Sciatic nerve (tissue), 2 donors: ENCODE measurements at regions not wholly inside any gene's neighbourhood (a gene's known extent, or its start where the extent isn't known, plus 50 kb on each side); places are given as distances from the start of the nearest gene placed in this dataset.

ENCODE experiments used
- ATAC-seq: fragments of 200-7000 bp; cut with Tn5 transposase; one replicate; pipeline ENCODE4 v1.9.1; 2020; ENCODE audit warnings: mild to moderate bottlenecking, moderate library complexity
- DNase-seq: peaks from one replicate; pipeline ENCODE4 v3.0.0-alpha.2; 2020; ENCODE audit warnings: low spot score
- intact Hi-C: fragments of 100-400 bp; cut with DNase I; formaldehyde crosslinking; loops from one replicate; pipeline ENCODE4 v1.14.2; 2022
- donor health status: DM: no; HTN: no; CAD: no.
- donor health status: DM: no; HTN: no; CAD: no.

GRCh38 chr16:54418903-54419302, 132.3 kb upstream of the IRX3 start:
- DNase-seq: no peak
- intact Hi-C loops: no loop called here
- no peak for ATAC-seq

DNA sequence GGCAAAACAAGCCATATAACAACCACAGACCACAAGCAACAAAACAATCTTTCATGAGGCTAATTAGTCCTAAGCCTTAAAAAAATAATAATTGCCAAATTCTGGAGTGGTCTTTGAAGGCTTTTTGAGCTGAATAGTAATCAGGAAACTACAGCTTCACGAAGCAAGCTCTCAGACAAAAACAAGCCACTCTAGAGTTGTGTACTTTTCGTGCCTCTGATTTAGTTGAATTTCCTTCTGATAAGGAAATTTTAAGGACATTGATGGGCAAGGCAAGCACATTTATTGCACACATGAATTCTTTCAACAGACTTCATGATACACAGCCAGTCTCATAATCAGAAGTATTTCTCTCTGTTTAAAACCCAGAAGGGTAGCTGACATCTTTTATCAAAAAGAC, 130.8 kb upstream of the IRX3 start:
- intact Hi-C loops: no loop called here
- DNase-seq (no peak), ATAC-seq (no peak)

- intact Hi-C loops: no loop called here
- ATAC-seq (peak; percentile 28), DNase-seq (no peak)
Measured at GRCh38 chr16:54414671-54415070, 128.1 kb upstream of the IRX3 start.

GRCh38 chr16:54412777-54413455, 126.3 kb upstream of the IRX3 start:
- DNase-seq (no peak), ATAC-seq (no peak)
- intact Hi-C loops: no loop called here

GRCh38 chr16:54412037-54412436, 125.5 kb upstream of the IRX3 start:
- intact Hi-C loops: no loop called here
- ATAC-seq (no peak), DNase-seq (no peak)

GRCh38 chr16:54411544-54411943, 125.0 kb upstream of the IRX3 start:
- DNase-seq: no peak
- no peak for ATAC-seq
- intact Hi-C loops: no loop called here

DNA sequence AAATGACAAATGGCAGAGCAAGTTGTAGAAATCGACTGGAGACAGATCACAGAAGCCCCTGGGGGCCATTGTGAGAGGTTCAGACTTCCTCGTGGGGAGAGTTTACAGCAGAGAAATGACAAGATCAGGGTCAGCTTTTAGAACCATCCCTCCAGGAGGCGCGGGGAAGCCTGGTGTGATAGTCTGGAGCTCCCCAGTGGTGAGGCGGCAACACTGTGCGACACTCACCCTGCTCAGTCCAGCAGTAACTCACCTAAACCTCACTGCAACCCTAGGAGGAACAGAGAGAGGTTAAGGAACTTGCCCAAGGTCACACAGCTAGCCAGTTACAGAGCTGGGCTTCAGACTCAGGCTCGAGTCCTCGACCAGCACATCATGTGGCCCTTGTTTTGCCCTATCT, 123.4 kb upstream of the IRX3 start:
- no peak for ATAC-seq
- no peak for DNase-seq
- intact Hi-C loops: no loop called here

DNA sequence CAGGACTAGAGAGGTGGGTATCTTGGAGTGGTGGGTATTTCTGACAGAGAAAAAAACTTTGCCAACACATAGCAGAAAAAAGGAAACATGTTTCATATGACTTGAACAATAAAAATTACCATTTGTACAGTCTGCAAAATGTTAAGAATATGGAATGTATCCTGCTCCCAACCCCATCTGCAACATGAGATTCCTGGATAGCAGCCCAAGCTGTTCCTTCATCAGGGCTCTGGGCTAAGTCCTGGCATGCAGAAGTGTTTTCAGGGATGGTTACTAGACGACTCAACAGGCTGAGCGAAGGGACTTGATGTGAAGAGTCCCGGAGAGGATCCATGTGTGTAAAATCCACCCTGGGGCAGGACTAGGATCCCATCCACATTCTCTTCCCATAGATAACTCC, 121.0 kb upstream of the IRX3 start:
- intact Hi-C loops: no loop called here
- ATAC-seq (no peak), DNase-seq (no peak)

DNA sequence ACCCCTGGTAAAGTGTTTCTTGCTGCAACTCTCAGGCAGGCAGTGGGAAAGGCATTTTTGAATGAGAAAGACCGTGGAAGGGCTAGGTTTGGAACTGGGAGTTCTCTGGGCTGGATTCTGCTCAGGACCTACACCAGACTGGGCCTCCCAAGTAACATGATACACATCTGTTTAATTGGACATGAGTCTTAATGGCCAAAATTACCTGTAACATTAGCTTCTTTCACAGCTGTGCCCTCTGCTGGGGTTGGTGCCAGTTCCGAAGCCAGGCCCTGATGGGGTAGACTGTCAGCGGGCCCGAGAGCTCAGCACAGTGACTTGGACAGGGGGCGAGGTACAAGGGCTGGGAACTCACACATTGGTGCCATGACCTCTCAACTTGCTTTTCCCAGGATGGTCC, 118.9 kb upstream of the IRX3 start:
- DNase-seq (no peak), ATAC-seq (no peak)
- intact Hi-C loops: no loop called here

GRCh38 chr16:54403580-54403979, 117.0 kb upstream of the IRX3 start:
- no peak for DNase-seq
- ATAC-seq: no peak

GRCh38 chr16:54402873-54403272, 116.3 kb upstream of the IRX3 start:
- intact Hi-C loops: no loop called here
- ATAC-seq: no peak

More at GRCh38 chr16:54403580-54403979, 117.0 kb upstream of the IRX3 start:
- intact Hi-C loops: no loop called here

GRCh38 chr16:54402270-54402669, 115.7 kb upstream of the IRX3 start:
- DNase-seq: no peak
- intact Hi-C loops: no loop called here
- ATAC-seq: no peak

More at GRCh38 chr16:54402873-54403272, 116.3 kb upstream of the IRX3 start:
- DNase-seq: no peak

GRCh38 chr16:54400261-54400660, 113.7 kb upstream of the IRX3 start:
- no peak for DNase-seq
- intact Hi-C loops: no loop called here
- ATAC-seq: no peak

GRCh38 chr16:54398986-54399385, 112.4 kb upstream of the IRX3 start:
- ATAC-seq (no peak), DNase-seq (no peak)
- intact Hi-C loops: no loop called here

DNA sequence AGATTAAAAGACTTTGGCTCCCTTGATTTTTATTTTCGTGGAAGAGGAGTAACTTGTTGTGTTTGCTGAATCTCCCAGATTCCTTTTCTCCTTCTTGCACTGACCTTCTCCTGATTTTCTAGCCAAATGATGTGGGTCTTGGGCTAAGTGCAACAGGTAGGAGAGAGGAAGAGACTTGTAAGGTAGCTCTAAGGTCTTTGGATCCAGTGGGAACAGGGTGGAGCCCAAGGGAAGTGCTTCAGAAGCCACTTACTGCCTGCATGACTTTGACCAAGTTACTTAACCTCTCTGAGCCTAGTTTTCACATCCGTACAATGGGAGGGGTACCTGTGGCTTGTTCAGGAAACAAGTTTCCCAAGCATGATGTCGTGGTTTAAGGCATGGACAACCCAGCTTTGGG, 111.3 kb upstream of the IRX3 start:
- intact Hi-C loops: no loop called here
- DNase-seq: no peak
- no peak for ATAC-seq

DNA sequence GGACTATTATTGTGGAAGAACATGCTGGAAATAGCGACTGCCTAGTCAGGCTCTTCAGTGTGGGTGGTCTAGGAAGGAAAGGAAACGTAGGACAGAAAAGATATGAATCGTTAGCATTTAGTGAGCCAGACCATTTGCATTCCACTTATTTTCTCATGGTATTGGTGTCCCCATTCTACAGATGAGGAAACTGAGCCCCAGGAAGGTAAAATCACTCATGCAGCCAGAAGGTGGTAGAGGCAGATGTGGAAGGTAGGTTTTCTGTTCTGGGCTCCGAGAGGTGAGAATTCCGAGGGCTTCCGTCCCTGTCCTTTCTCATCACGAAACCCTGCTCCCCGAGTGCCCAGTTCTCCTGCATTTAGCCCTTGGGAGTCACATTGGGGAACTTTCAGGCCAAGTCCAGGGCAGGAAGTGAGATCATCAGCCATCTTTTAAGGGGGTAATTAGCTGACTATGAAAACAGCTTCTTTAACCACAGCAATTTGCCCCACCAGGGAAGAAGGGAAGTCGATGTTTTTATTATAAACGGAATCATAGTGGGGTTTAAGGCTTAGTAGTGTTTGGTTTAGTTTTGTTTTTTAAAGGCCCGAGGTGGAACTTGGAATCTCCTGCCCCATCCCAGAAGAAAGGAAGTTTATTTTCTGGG, 110.7 kb upstream of the IRX3 start:
- intact Hi-C loops: no loop called here
- DNase-seq: no peak
- no peak for ATAC-seq

GRCh38 chr16:54389836-54390494, 103.4 kb upstream of the IRX3 start:
- intact Hi-C loops: no loop called here

GRCh38 chr16:54385141-54385540, 98.6 kb upstream of the IRX3 start:
- DNase-seq (no peak), ATAC-seq (no peak)
- intact Hi-C loops: no loop called here

More at GRCh38 chr16:54389836-54390494, 103.4 kb upstream of the IRX3 start:
- no peak for DNase-seq
- no peak for ATAC-seq

- ATAC-seq (no peak), DNase-seq (no peak)
- intact Hi-C loops: no loop called here
Measured at GRCh38 chr16:54381601-54382313, 95.2 kb upstream of the IRX3 start.

GRCh38 chr16:54375071-54375470, 88.5 kb upstream of the IRX3 start:
- intact Hi-C loops: no loop called here
- ATAC-seq (no peak), DNase-seq (no peak)
